HCT116 (cell line): ENCODE measurements at regions not wholly inside any gene's neighbourhood (a gene's known extent, or its start where the extent isn't known, plus 50 kb on each side); places are given as distances from the start of the nearest gene placed in this dataset.

ENCODE experiments used
- ATAC-seq: fragments of 200-7000 bp; cut with Tn5 transposase; 2 replicates; pipeline ENCODE4 v1.9.1; 2020; ENCODE audit warnings: mild to moderate bottlenecking, moderate library complexity
- BruUV-seq: library from RNA; stranded (reverse); fragments of 400-500 nt; replicated peaks from 2 replicates; lab custom pipeline; 2021; lab: Mats Ljungman, UMichigan
- CTCF ChIA-PET: fragments of 300-600 bp; sonication (Branson Sonifier 250); formaldehyde crosslinking; loops from one replicate; lab custom pipeline; 2021; ENCODE audit warnings: antibody characterized with exemption; lab: Charles Lee
- POLR2A ChIA-PET: fragments of 300-600, 350-600 bp; sonication (Branson Sonifier 250); formaldehyde crosslinking; loops from one replicate; lab custom pipeline; 2021; ENCODE audit warnings: antibody characterized with exemption; lab: Charles Lee
- RAD21 ChIA-PET, 2 experiments: fragments of 300-600 bp; sonication (Branson Sonifier 250); formaldehyde crosslinking; loops; one replicate each; lab custom pipeline; 2023; ENCODE audit warnings: low total read pairs in 2 of 2; ENCODE audit not compliant: uncharacterized antibody in 2 of 2, unreplicated experiment in 2 of 2, low non-redundant PET in 1 of 2; lab: Charles Lee
- DNase-seq: peaks from one replicate; pipeline ENCODE4 v3.0.0-alpha.2; 2010; ENCODE audit warnings: low read depth, low spot score
- H2AFZ ChIP-seq: fragments of 200-600 bp; shearing (Covaris generic), sonication (generic); 2 replicates; pipeline ENCODE4 v1.6.1; 2017; ENCODE audit warnings: low read depth, mixed run types, mixed read lengths, antibody characterized with exemption, low read length; ENCODE audit not compliant: poor library complexity, severe bottlenecking
- H3K27ac ChIP-seq: 2 replicates; pipeline ENCODE4 v1.5.1; 2012; ENCODE audit warnings: low read depth, low read length
- H3K27me3 ChIP-seq: fragments of 200-600 bp; sonication (generic); 2 replicates; pipeline ENCODE4 v1.6.1; 2016; ENCODE audit warnings: mixed run types, low read length, mixed read lengths; ENCODE audit not compliant: insufficient read depth
- H3K36me3 ChIP-seq, 2 experiments: fragments of 200-500 bp in 1 of 2; fragments of 200-600 bp in 1 of 2; sonication (Bioruptor generic) in 1 of 2; sonication (generic) in 1 of 2; 2 replicates each; pipeline versions ENCODE4 v1.5.1 to v1.6.1; 2014 to 2016; ENCODE audit warnings: low read length in 2 of 2, inconsistent platforms in 1 of 2, mixed read lengths in 1 of 2, mixed run types in 1 of 2; ENCODE audit not compliant: insufficient read depth in 2 of 2, control insufficient read depth in 1 of 2
- H3K4me1 ChIP-seq, 2 experiments: fragments of 200-600 bp in 1 of 2; sonication (generic) in 1 of 2; 2 replicates each; pipeline versions ENCODE4 v1.5.1 to v1.6.1; 2012 to 2017; ENCODE audit warnings: low read length in 2 of 2, inconsistent platforms in 1 of 2, mild to moderate bottlenecking in 1 of 2, mixed read lengths in 1 of 2, mixed run types in 1 of 2, moderate library complexity in 1 of 2; ENCODE audit not compliant: insufficient read depth in 2 of 2, control insufficient read depth in 1 of 2
- H3K4me2 ChIP-seq: fragments of 200-600 bp; sonication (generic); 2 replicates; pipeline ENCODE4 v1.6.1; 2017; ENCODE audit warnings: mixed run types, low read length, mixed read lengths
- H3K4me3 ChIP-seq, 2 experiments: fragments of 200-600 bp in 1 of 2; sonication (generic) in 1 of 2; replicated peaks in 1 of 2; 2 replicates each; pipeline ENCODE4 v1.5.1; 2011 to 2016; ENCODE audit warnings: low read length in 2 of 2, control low read depth in 1 of 2, low read depth in 1 of 2, mild to moderate bottlenecking in 1 of 2, mixed read lengths in 1 of 2, mixed run types in 1 of 2
- H3K79me2 ChIP-seq: fragments of 200-600 bp; sonication (generic); 2 replicates; pipeline ENCODE4 v1.6.1; 2017; ENCODE audit warnings: mild to moderate bottlenecking, mixed run types, low read length, moderate library complexity, mixed read lengths; ENCODE audit not compliant: insufficient read depth
- H3K9ac ChIP-seq: fragments of 200-600 bp; sonication (generic); 2 replicates; pipeline ENCODE4 v1.6.1; 2016; ENCODE audit warnings: low read length, mixed read lengths
- H3K9me2 ChIP-seq: fragments of 200-600 bp; sonication (generic), shearing (Covaris generic); 2 replicates; pipeline ENCODE4 v1.6.1; 2017; ENCODE audit warnings: mixed run types, mild to moderate bottlenecking, moderate library complexity; ENCODE audit not compliant: insufficient read depth
- H3K9me3 ChIP-seq, 2 experiments: fragments of 200-500 bp in 1 of 2; fragments of 200-600 bp in 1 of 2; sonication (Bioruptor generic) in 1 of 2; sonication (generic) in 1 of 2; 2 replicates each; pipeline ENCODE4 v1.6.1; 2014 to 2017; ENCODE audit warnings: low read length in 2 of 2, mixed read lengths in 2 of 2, inconsistent platforms in 1 of 2, low read depth in 1 of 2, mild to moderate bottlenecking in 1 of 2, mixed run types in 1 of 2, moderate library complexity in 1 of 2; ENCODE audit not compliant: control insufficient read depth in 1 of 2, insufficient read depth in 1 of 2
- H4K20me1 ChIP-seq: fragments of 200-600 bp; sonication (generic), shearing (Covaris generic); 2 replicates; pipeline ENCODE4 v1.6.1; 2017; ENCODE audit warnings: mixed run types, mild to moderate bottlenecking, moderate library complexity; ENCODE audit not compliant: insufficient read depth
- ATF3 ChIP-seq: IDR thresholded peaks from 2 replicates; pipeline ENCODE4 v1.6.1; 2012
- CBX3 ChIP-seq: IDR thresholded peaks from 2 replicates; pipeline ENCODE4 v1.6.1; 2012; ENCODE audit warnings: low read depth
- CEBPB ChIP-seq: IDR thresholded peaks from 2 replicates; pipeline ENCODE4 v1.6.1; 2012; ENCODE audit warnings: low read depth
- CTCF ChIP-seq, 3 experiments: fragments of 200-600 bp in 1 of 3; sonication (generic) in 1 of 3; IDR thresholded peaks in 2 of 3; conservative IDR thresholded peaks in 1 of 3; 2 replicates each; pipeline ENCODE4 v1.5.1; 2012 to 2017; ENCODE audit warnings: low read depth in 2 of 3, low read length in 2 of 3, antibody characterized with exemption in 1 of 3, borderline replicate concordance in 1 of 3, control low read depth in 1 of 3, mild to moderate bottlenecking in 1 of 3, mixed read lengths in 1 of 3, mixed run types in 1 of 3, moderate library complexity in 1 of 3; ENCODE audit not compliant: insufficient read depth in 1 of 3
- EGR1 ChIP-seq: IDR thresholded peaks from 2 replicates; pipeline ENCODE4 v1.6.1; 2012; ENCODE audit warnings: low read depth
- ELF1 ChIP-seq: IDR thresholded peaks from 2 replicates; pipeline ENCODE4 v1.6.1; 2012; ENCODE audit warnings: low read depth, borderline replicate concordance
- EZH2 ChIP-seq: fragments of 200-600 bp; sonication (generic); IDR thresholded peaks from 2 replicates; pipeline ENCODE4 v1.6.1; 2017; ENCODE audit warnings: antibody characterized with exemption, mixed run types
- EZH2phosphoT487 ChIP-seq: fragments of 200-600 bp; IDR thresholded peaks from 2 replicates; pipeline ENCODE4 v1.6.1; 2018; ENCODE audit warnings: antibody characterized with exemption, borderline replicate concordance
- FOSL1 ChIP-seq: IDR thresholded peaks from 2 replicates; pipeline ENCODE4 v1.6.1; 2012; ENCODE audit warnings: low read depth
- MAX ChIP-seq: IDR thresholded peaks from 2 replicates; pipeline ENCODE4 v1.6.1; 2012
- POLR2A ChIP-seq: IDR thresholded peaks from 2 replicates; pipeline ENCODE4 v1.7.0; 2011; ENCODE audit warnings: borderline replicate concordance; ENCODE audit not compliant: insufficient read depth, insufficient read length; ENCODE audit errors: extremely low read depth
- POLR2AphosphoS5 ChIP-seq: IDR thresholded peaks from 2 replicates; pipeline ENCODE4 v1.6.1; 2011; ENCODE audit warnings: mild to moderate bottlenecking, low read depth, low read length, moderate library complexity
- REST ChIP-seq: IDR thresholded peaks from 2 replicates; pipeline ENCODE4 v1.6.1; 2012; ENCODE audit warnings: low read depth
- SIN3A ChIP-seq: IDR thresholded peaks from 2 replicates; pipeline ENCODE4 v1.6.1; 2012; ENCODE audit warnings: low read depth
- SRF ChIP-seq: IDR thresholded peaks from 2 replicates; pipeline ENCODE4 v1.6.1; 2012; ENCODE audit warnings: low read depth
- TCF7L2 ChIP-seq: IDR thresholded peaks from 2 replicates; pipeline ENCODE4 v1.7.0; 2011; ENCODE audit warnings: borderline replicate concordance, inconsistent platforms; ENCODE audit not compliant: insufficient read depth, insufficient read length; ENCODE audit errors: extremely low read depth
- YY1 ChIP-seq: IDR thresholded peaks from 2 replicates; pipeline ENCODE4 v1.6.1; 2011; ENCODE audit warnings: low read length, low read depth, moderate library complexity, mild to moderate bottlenecking; ENCODE audit not compliant: insufficient replicate concordance; ENCODE audit errors: extremely low read depth
- ZBTB33 ChIP-seq: IDR thresholded peaks from 2 replicates; pipeline ENCODE4 v1.6.1; 2011; ENCODE audit warnings: mild to moderate bottlenecking, low read length, moderate library complexity; ENCODE audit not compliant: insufficient replicate concordance; ENCODE audit errors: extremely low read depth
- ZFX ChIP-seq: fragments of 450-650 bp; IDR thresholded peaks from 2 replicates; pipeline ENCODE4 v1.6.1; 2017
- ZNF274 ChIP-seq: fragments of 200-500 bp; sonication (Bioruptor generic); IDR thresholded peaks from 2 replicates; pipeline ENCODE4 v1.6.1; 2014; ENCODE audit warnings: mild to moderate bottlenecking, low read depth, low read length, inconsistent platforms
- intact Hi-C: fragments of 100-400 bp; cut with micrococcal nuclease; formaldehyde crosslinking; loops from 2 replicates; pipeline ENCODE4 v1.10.0; 2022

GRCh38 chr10:106467506-106467905 is 697.0 kb downstream of the SORCS1 start:
- Histone ChIP-seq H2AFZ (no peak overlapping the region), H3K27ac (no peak overlapping the region), H3K79me2 (no peaks in the 10 kb centered on the region), H3K9ac (no peak overlapping the region), H3K36me3 (no peaks in the 10 kb centered on the region), H3K4me3 (no peak overlapping the region), H3K9me2 (no peaks in the 10 kb centered on the region), H3K27me3 (no peaks in the 10 kb centered on the region), H3K4me1 (no peaks in the 10 kb centered on the region), H3K4me2 (no peak overlapping the region), H4K20me1 (no peaks in the 10 kb centered on the region), H3K9me3 (peaks cover 29 to 33% of the 10 kb centered on the region in 2 experiments; a peak in 3 of 4 replicates)
- ATAC-seq: no peak
- ChIA-PET POLR2A (no interaction called here), CTCF (no interaction called here), RAD21 (no interaction called here)
- DNase-seq: no peak
- intact Hi-C loops: no loop called here
- no TSS peak for BruUV-seq
- TF ChIP-seq TCF7L2: no peak
- no peak for TF ChIP-seq ELF1
- TF ChIP-seq SIN3A: no peak
- no peak for TF ChIP-seq EZH2phosphoT487
- no peak for TF ChIP-seq POLR2A
- TF ChIP-seq POLR2AphosphoS5: no peak
- no peak for TF ChIP-seq CEBPB
- no peak for TF ChIP-seq YY1
- no peak for TF ChIP-seq SRF
- no peak for TF ChIP-seq ATF3
- no peak for TF ChIP-seq CTCF (IDR thresholded peaks at IDR 0.05 in 2 of 3, conservative IDR thresholded peaks at IDR 0.05 in 1 of 3; ENCODE audit: borderline replicate concordance in 1 of 3, insufficient read depth in 1 of 3, low read depth in 2 of 3, low read length in 2 of 3)
- TF ChIP-seq ZNF274: no peak
- no peak for TF ChIP-seq MAX
- no peak for TF ChIP-seq CBX3
- no peak for TF ChIP-seq FOSL1
- no peak for TF ChIP-seq ZBTB33
- TF ChIP-seq ZFX: no peak
- TF ChIP-seq EGR1: no peak
- no peak for TF ChIP-seq EZH2
- TF ChIP-seq REST: no peak
